A673 (cell line): ENCODE measurements at regions not wholly inside any gene's neighbourhood (a gene's known extent, or its start where the extent isn't known, plus 50 kb on each side); places are given as distances from the start of the nearest gene placed in this dataset.

ENCODE experiments used
- CTCF ChIP-seq: fragments of 300-800, 200-600 bp; sonication (generic); conservative IDR thresholded peaks from 2 replicates; pipeline ENCODE4 v1.5.1; 2017; ENCODE audit warnings: low read depth, mild to moderate bottlenecking, antibody characterized with exemption, low read length, moderate library complexity, mixed read lengths
- EZH2 ChIP-seq: fragments of 200-600 bp; sonication (generic); IDR thresholded peaks from 2 replicates; pipeline ENCODE4 v1.6.1; 2017; ENCODE audit warnings: borderline replicate concordance, low read depth, mild to moderate bottlenecking, mixed read lengths, antibody characterized with exemption, low read length; ENCODE audit not compliant: poor library complexity, severe bottlenecking

GRCh38 chr10:71075759-71076472 is 136.5 kb upstream of the UNC5B start:
- no peak for TF ChIP-seq CTCF
- TF ChIP-seq EZH2 = no peak
